ENCODE measurements at regions not wholly inside any gene's neighbourhood (a gene's known extent, or its start where the extent isn't known, plus 50 kb on each side); places are given as distances from the start of the nearest gene placed in this dataset.

- Mint-ChIP-seq H3K27ac (no peak overlapping the region), H3K4me1 (ENCODE audit: low read depth) (no peaks in the 10 kb centered on the region), H3K36me3 (ENCODE audit: low read depth) (no peaks in the 10 kb centered on the region), H3K4me3 (no peak overlapping the region), H3K9me3 (no peaks in the 10 kb centered on the region), H3K27me3 (ENCODE audit: insufficient read depth) (peaks cover 9% of the 10 kb centered on the region)
- intact Hi-C loops (cut with micrococcal nuclease): no loop called here
- no peak for DNase-seq (ENCODE audit: low spot score)
Observed at GRCh38 chr10:28807760-28808613, 130.7 kb downstream of the BAMBI start.

- Mint-ChIP-seq H3K36me3 (ENCODE audit: low read depth) (no peaks in the 10 kb centered on the region), H3K4me1 (ENCODE audit: low read depth) (no peaks in the 10 kb centered on the region), H3K27ac (no peak overlapping the region), H3K27me3 (ENCODE audit: insufficient read depth) (peaks cover 8% of the 10 kb centered on the region), H3K9me3 (no peaks in the 10 kb centered on the region), H3K4me3 (no peak overlapping the region)
- intact Hi-C loops (cut with micrococcal nuclease): no loop called here
- DNase-seq (ENCODE audit: low spot score): no peak
Observed at GRCh38 chr10:28808693-28809092, 131.4 kb downstream of the BAMBI start.

GRCh38 chr10:28810057-28810870 is 132.9 kb downstream of the BAMBI start:
- Mint-ChIP-seq H3K36me3 (ENCODE audit: low read depth) (no peaks in the 10 kb centered on the region), H3K9me3 (no peaks in the 10 kb centered on the region), H3K4me1 (ENCODE audit: low read depth) (no peaks in the 10 kb centered on the region), H3K27ac (no peak overlapping the region), H3K27me3 (ENCODE audit: insufficient read depth) (peaks cover 10% of the 10 kb centered on the region), H3K4me3 (no peak overlapping the region)
- no peak for DNase-seq (ENCODE audit: low spot score)
- intact Hi-C loops (cut with micrococcal nuclease): no loop called here

GRCh38 chr10:28811639-28812349 is 134.5 kb downstream of the BAMBI start:
- intact Hi-C loops (cut with micrococcal nuclease): no loop called here
- no peaks in the 10 kb centered on the region for H3K9me3 Mint-ChIP-seq
- H3K27ac Mint-ChIP-seq: no peak overlapping the region
- no peak for DNase-seq (ENCODE audit: low spot score)
- no peak overlapping the region for H3K4me3 Mint-ChIP-seq
- no peaks in the 10 kb centered on the region for H3K4me1 Mint-ChIP-seq (ENCODE audit: low read depth)
- H3K36me3 Mint-ChIP-seq (ENCODE audit: low read depth): no peaks in the 10 kb centered on the region
- H3K27me3 Mint-ChIP-seq (ENCODE audit: insufficient read depth): peaks cover 10% of the 10 kb centered on the region

DNA sequence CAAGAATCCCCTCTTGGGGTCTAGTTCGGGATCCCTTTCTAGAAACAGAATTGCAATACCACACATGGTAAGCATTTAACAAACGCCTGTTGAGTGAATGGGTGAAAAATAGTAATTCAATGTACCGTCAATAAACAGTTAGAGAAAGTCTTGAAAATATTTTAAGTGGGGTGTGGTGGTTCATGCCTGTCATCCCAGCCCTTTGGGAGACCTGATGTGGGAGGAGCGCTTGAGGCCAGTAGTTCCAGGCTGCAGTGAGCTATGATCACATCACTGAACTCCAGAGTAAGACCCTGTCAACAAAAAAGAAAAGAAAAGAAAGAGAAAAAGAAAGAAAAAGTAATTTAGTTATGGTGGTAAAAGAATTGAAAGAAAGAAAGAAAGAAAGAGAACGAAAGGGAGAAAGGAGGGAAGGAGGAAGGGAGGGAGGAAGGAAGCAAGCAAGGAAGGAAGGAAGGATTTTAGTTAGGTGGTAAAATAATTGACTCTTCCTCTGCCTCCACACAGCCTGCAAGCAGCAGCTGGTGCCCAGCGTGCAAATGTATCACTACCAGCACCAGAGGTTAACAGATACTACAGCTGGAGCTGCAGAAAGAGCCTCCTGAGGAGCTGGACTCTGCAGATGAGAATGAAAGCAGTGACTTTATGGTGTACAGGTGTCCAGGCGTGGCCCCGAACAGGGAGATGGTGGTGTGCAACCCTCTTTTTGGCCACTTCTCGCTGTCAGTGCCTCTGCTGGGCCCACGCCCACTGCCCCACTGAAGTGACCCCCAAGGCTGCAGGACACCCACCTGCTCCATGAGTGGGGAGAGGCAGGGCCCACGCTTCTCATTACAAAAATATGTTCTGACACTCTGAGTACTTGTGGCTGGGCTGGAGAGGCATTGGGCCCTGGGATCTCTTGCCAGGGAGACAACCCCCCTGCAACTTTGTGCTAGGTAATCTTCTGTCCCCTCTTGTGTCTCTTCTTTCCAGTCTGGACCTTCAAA is 135.4 kb downstream of the BAMBI start:
- Mint-ChIP-seq H3K9me3 (no peaks in the 10 kb centered on the region), H3K27ac (no peak overlapping the region), H3K27me3 (ENCODE audit: insufficient read depth) (peaks cover 10% of the 10 kb centered on the region), H3K36me3 (ENCODE audit: low read depth) (no peaks in the 10 kb centered on the region), H3K4me1 (ENCODE audit: low read depth) (no peaks in the 10 kb centered on the region), H3K4me3 (no peak overlapping the region)
- intact Hi-C loops (cut with micrococcal nuclease): no loop called here
- no peak for DNase-seq (ENCODE audit: low spot score)

DNA sequence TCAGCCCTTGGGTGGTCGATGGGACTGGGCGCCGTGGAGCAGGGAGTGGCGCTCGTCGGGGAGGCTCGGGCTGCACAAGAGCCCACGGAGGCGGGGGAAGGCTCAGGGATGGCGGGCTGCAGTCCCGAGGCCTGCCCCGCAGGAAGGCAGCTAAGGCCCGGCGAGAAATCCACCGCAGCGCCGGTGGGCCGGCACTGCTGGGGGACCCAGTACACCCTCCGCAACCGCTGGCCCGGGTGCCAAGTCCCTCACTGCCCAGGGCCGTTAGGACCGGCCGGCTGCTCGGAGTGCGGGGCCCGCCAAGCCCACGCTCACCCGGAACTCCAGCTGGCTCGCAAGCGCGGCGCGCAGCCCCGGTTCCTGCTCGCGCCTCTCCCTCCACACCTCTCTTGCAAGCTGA is 138.4 kb downstream of the BAMBI start:
- H3K27ac Mint-ChIP-seq: no peak overlapping the region

DNA sequence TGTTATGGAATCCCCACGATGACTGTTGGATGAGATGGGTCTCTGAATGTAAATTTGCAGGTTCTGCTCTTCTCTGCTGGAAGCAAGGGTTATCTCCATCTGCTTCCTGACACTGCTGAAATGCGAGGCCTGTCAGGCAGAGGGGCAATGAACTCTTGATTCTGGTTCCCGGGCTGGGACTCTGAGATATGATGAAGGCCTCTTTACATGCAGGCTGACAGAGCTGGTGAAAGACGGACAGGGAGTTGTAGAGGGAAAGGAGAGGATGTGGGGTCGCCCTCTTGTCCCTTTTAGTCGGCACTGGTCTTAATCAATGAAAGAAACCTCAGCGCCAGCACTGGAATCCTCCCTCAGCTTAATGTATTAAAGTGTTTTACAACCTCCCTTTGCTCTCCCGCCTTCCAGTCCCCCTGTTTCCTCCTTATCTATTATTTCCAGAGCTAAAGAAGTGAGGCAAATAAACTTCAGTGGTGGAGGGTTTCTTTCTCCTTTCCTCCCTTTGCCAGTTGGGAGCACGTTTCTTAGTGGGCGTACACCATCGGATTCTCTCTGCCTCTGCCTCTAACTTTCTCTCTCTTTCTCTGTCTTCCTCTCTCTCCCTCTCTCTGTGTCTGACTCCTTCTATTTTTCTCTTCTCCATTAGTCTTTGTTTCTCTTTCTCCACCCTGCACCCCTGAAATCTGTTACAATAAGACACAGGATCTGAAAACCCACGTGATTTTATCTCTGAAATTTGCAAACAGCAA is 145.6 kb downstream of the BAMBI start:
- Mint-ChIP-seq H3K4me1 (ENCODE audit: low read depth) (no peaks in the 10 kb centered on the region), H3K27me3 (ENCODE audit: insufficient read depth) (no peaks in the 10 kb centered on the region), H3K4me3 (no peak overlapping the region), H3K27ac (no peak overlapping the region), H3K36me3 (ENCODE audit: low read depth) (no peaks in the 10 kb centered on the region), H3K9me3 (no peaks in the 10 kb centered on the region)
- DNase-seq (ENCODE audit: low spot score): no peak
- intact Hi-C loops (cut with micrococcal nuclease): no loop called here

More for the DNA sequence above, 138.4 kb downstream of the BAMBI start:
- intact Hi-C loops (cut with micrococcal nuclease): no loop called here
- Mint-ChIP-seq H3K27me3 (ENCODE audit: insufficient read depth) (peaks cover 2% of the 10 kb centered on the region), H3K9me3 (no peaks in the 10 kb centered on the region), H3K36me3 (ENCODE audit: low read depth) (no peaks in the 10 kb centered on the region), H3K4me1 (ENCODE audit: low read depth) (no peaks in the 10 kb centered on the region), H3K4me3 (no peak overlapping the region)
- no peak for DNase-seq (ENCODE audit: low spot score)

GRCh38 chr10:28823501-28824075 is 146.3 kb downstream of the BAMBI start:
- no peaks in the 10 kb centered on the region for H3K27me3 Mint-ChIP-seq (ENCODE audit: insufficient read depth)
- DNase-seq (ENCODE audit: low spot score): no peak
- H3K4me1 Mint-ChIP-seq (ENCODE audit: low read depth): no peaks in the 10 kb centered on the region
- intact Hi-C loops (cut with micrococcal nuclease): no loop called here
- H3K36me3 Mint-ChIP-seq (ENCODE audit: low read depth): no peaks in the 10 kb centered on the region
- no peak overlapping the region for H3K4me3 Mint-ChIP-seq
- no peaks in the 10 kb centered on the region for H3K9me3 Mint-ChIP-seq
- no peak overlapping the region for H3K27ac Mint-ChIP-seq

- H3K36me3 Mint-ChIP-seq (ENCODE audit: low read depth): no peaks in the 10 kb centered on the region
- H3K9me3 Mint-ChIP-seq: no peaks in the 10 kb centered on the region
- peaks cover under 1% of the 10 kb centered on the region for H3K27me3 Mint-ChIP-seq (ENCODE audit: insufficient read depth)
- intact Hi-C loops (cut with micrococcal nuclease): no loop called here
- H3K4me3 Mint-ChIP-seq: no peak overlapping the region
- DNase-seq (ENCODE audit: low spot score): no peak
- H3K27ac Mint-ChIP-seq: no peak overlapping the region
- no peaks in the 10 kb centered on the region for H3K4me1 Mint-ChIP-seq (ENCODE audit: low read depth)
Observed at GRCh38 chr10:28833313-28833712, 156.0 kb downstream of the BAMBI start.

GRCh38 chr10:28836435-28836743 is 159.1 kb downstream of the BAMBI start:
- Mint-ChIP-seq H3K36me3 (ENCODE audit: low read depth) (no peaks in the 10 kb centered on the region), H3K27me3 (ENCODE audit: insufficient read depth) (peaks cover 3% of the 10 kb centered on the region), H3K4me3 (no peak overlapping the region), H3K4me1 (ENCODE audit: low read depth) (no peaks in the 10 kb centered on the region), H3K9me3 (no peaks in the 10 kb centered on the region), H3K27ac (no peak overlapping the region)
- intact Hi-C loops (cut with micrococcal nuclease): no loop called here
- DNase-seq (ENCODE audit: low spot score): no peak

GRCh38 chr10:28837613-28838390 is 160.5 kb downstream of the BAMBI start:
- Mint-ChIP-seq H3K4me1 (ENCODE audit: low read depth) (no peaks in the 10 kb centered on the region), H3K27me3 (ENCODE audit: insufficient read depth) (peaks cover 5% of the 10 kb centered on the region), H3K27ac (no peak overlapping the region), H3K4me3 (no peak overlapping the region), H3K36me3 (ENCODE audit: low read depth) (no peaks in the 10 kb centered on the region), H3K9me3 (no peaks in the 10 kb centered on the region)
- DNase-seq (ENCODE audit: low spot score): no peak
- intact Hi-C loops (cut with micrococcal nuclease): no loop called here

Data from activated T-helper 1 cell treated with anti-CD3 and anti-CD28 coated beads, Interleukin-12 subunit alpha, Interleukin-12 subunit beta, Interleukin-2, Interleukin-4 antibody, amounts not matched to agents 30 ng/mL and 10 ng/mL and 1 ng/mL, durations not matched to agents 14 hours and 24 hours and 36 hours (primary cell).